ENCODE measurements at regions not wholly inside any gene's neighbourhood (a gene's known extent, or its start where the extent isn't known, plus 50 kb on each side); places are given as distances from the start of the nearest gene placed in this dataset.

DNA sequence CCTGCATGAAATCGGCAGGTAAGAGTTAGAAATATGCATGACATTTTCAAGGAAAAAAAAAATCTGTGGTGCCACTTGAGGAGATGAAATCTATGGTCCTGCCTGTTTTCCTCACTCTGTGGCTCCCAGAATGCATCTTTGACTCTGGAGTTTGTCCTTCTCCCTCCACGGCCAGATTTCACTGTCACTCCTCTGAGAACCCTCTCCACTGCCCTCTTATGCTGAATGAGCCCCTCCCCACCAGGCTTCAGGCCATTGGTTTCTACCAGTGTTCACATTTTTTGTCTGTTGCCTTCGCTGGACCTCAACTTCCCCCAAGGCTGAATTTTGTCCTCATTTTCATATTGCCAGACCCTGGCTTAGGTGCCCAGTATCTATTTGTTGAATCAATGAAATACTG is 235.0 kb downstream of the ZIC5 start:
- Histone ChIP-seq H3K27me3 (no peaks in the 10 kb centered on the region), H3K4me3 (no peak overlapping the region), H3K9me3 (no peaks in the 10 kb centered on the region), H3K4me1 (no peaks in the 10 kb centered on the region), H3K27ac (no peak overlapping the region), H3K36me3 (no peaks in the 10 kb centered on the region)
- no peak for DNase-seq
- TF ChIP-seq POLR2A (IDR thresholded peaks at IDR 0.05) (no peak), CTCF (IDR thresholded peaks at IDR 0.05) (no peak)
- intact Hi-C loops (cut with DNase I) = no loop called here
- WGBS, 2 donors = 86 to 92% methylated on average over 3 of the region's 3 CpGs

DNA sequence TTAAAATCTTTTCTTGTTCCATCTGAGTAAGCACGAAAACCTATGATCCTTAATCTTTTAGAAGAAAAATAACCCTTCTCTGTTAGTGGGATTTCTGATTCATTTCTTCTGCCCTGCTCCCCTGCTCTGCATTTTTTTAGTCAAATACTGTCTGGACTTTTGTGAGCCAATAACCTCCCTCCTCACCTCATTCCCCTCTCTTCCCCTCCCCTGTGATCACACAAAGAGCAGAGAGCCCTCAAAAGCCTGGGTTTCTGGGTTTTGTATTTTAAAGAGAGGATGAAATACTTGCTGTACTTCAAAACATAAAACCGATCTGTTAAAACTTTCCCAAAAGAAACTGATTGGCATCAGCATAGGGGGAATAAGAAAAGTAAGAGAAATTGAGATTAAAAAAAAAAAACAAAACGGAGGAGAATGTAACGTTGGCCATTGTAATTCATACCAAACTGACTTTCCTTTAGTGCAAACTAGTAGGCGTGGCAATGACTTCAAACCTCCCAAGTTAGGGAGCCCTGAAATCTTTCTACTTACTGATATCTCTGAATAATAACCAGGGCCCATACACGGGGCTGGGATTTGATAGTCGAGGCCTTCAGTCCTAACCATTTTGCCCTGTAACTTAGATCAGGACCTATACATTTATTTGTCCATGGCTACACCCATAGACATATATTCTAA is 232.9 kb downstream of the TM9SF2 start:
- TF ChIP-seq CTCF (IDR thresholded peaks at IDR 0.05) (no peak), POLR2A (IDR thresholded peaks at IDR 0.05) (no peak)
- intact Hi-C loops (cut with DNase I) = no loop called here
- no peak for DNase-seq

GRCh38 chr13:99733346-99733745 is 232.1 kb downstream of the TM9SF2 start:
- H3K27me3 ChIP-seq = no peaks in the 10 kb centered on the region
- H3K36me3 ChIP-seq = no peaks in the 10 kb centered on the region
- H3K9me3 ChIP-seq = no peaks in the 10 kb centered on the region
- no peak overlapping the region for H3K27ac ChIP-seq
- intact Hi-C loops (cut with DNase I) = no loop called here
- no peaks in the 10 kb centered on the region for H3K4me1 ChIP-seq
- 67 to 71% methylated on average over 7 of the region's 7 CpGs for WGBS, 2 donors
- no peak overlapping the region for H3K4me3 ChIP-seq
- TF ChIP-seq POLR2A (IDR thresholded peaks at IDR 0.05) (no peak), CTCF (IDR thresholded peaks at IDR 0.05) (no peak)
- DNase-seq = no peak

More for the DNA sequence above, 232.9 kb downstream of the TM9SF2 start:
- Histone ChIP-seq H3K27me3 (no peaks in the 10 kb centered on the region), H3K4me3 (no peak overlapping the region), H3K27ac (no peak overlapping the region), H3K4me1 (no peaks in the 10 kb centered on the region), H3K36me3 (no peaks in the 10 kb centered on the region), H3K9me3 (no peaks in the 10 kb centered on the region)
- 76 to 82% methylated on average over 7 of the region's 7 CpGs for WGBS, 2 donors

GRCh38 chr13:99731747-99732146 is 230.5 kb downstream of the TM9SF2 start:
- 71 to 82% methylated on average over 4 of the region's 4 CpGs for WGBS, 2 donors
- H3K9me3 ChIP-seq = no peaks in the 10 kb centered on the region
- H3K4me1 ChIP-seq = no peaks in the 10 kb centered on the region
- intact Hi-C loops (cut with DNase I) = no loop called here
- H3K27ac ChIP-seq = no peak overlapping the region
- no peak overlapping the region for H3K4me3 ChIP-seq
- H3K27me3 ChIP-seq = no peaks in the 10 kb centered on the region
- DNase-seq = no peak
- H3K36me3 ChIP-seq = no peaks in the 10 kb centered on the region
- TF ChIP-seq CTCF (IDR thresholded peaks at IDR 0.05) (no peak), POLR2A (IDR thresholded peaks at IDR 0.05) (no peak)

DNA sequence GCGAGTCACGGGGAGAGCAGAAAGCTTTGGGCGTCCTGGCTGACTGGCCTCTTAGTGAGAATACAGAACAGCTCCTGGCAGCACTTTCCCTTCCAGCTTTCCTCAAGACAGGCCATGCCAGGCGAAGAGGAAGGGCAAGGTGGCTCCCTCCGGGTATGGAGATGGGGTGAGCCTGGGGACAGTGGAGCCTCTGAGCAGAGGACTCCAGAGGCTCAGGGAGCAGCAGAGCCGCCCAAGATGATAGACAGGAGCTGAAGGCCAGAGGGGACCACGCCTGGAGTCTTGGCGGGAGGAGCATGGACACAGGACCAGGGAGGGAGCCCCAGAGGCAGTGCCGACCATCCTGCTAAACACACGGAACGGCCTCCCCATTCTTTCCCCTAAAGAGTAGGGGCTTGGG is 229.1 kb downstream of the TM9SF2 start:
- no peaks in the 10 kb centered on the region for H3K4me1 ChIP-seq
- H3K9me3 ChIP-seq = no peaks in the 10 kb centered on the region
- WGBS, 2 donors = 100% methylated on average over 4 to 6 of the region's 11 CpGs
- TF ChIP-seq CTCF (IDR thresholded peaks at IDR 0.05) (no peak), POLR2A (IDR thresholded peaks at IDR 0.05) (no peak)
- H3K27me3 ChIP-seq = no peaks in the 10 kb centered on the region
- H3K27ac ChIP-seq = no peak overlapping the region
- DNase-seq = no peak
- no peak overlapping the region for H3K4me3 ChIP-seq
- no peaks in the 10 kb centered on the region for H3K36me3 ChIP-seq
- intact Hi-C loops (cut with DNase I) = no loop called here
